SK-N-SH (cell line): ENCODE measurements at regions not wholly inside any gene's neighbourhood (a gene's known extent, or its start where the extent isn't known, plus 50 kb on each side); places are given as distances from the start of the nearest gene placed in this dataset.

Source experiments
- CTCF ChIA-PET: fragments of 300-600, 350-600 bp; formaldehyde crosslinking; extraction: SDS; loops from one replicate; lab custom pipeline; 2021; lab: Yijun Ruan, JAX
- POLR2A ChIA-PET: fragments of 350-600 bp; sonication (Branson Sonifier 250); formaldehyde crosslinking; extraction: SDS; loops from one replicate; lab custom pipeline; 2020; ENCODE audit warnings: antibody characterized with exemption, inconsistent platforms; lab: Yijun Ruan, JAX
- DNase-seq: peaks from one replicate; pipeline ENCODE4 v3.0.0; 2012
- H2AFZ ChIP-seq: fragments of 200-600 bp; sonication (generic); 2 replicates; pipeline ENCODE4 v1.8.1; 2016; ENCODE audit warnings: antibody characterized with exemption, mild to moderate bottlenecking, low read depth
- H3F3A ChIP-seq: fragments of 200-600 bp; sonication (generic); replicated peaks from 2 replicates; pipeline ENCODE3; 2016; ENCODE audit warnings: antibody characterized with exemption, mild to moderate bottlenecking; ENCODE audit not compliant: insufficient read depth
- H3K27ac ChIP-seq, 2 experiments: fragments of 200-500 bp in 1 of 2; fragments of 200-600 bp in 1 of 2; sonication (Bioruptor generic) in 1 of 2; sonication (generic), shearing (Covaris generic) in 1 of 2; 2 replicates each; pipeline versions ENCODE4 v1.5.1 to v1.6.1; 2014 to 2016; ENCODE audit warnings: low read depth in 2 of 2, inconsistent platforms in 1 of 2, low read length in 1 of 2, mild to moderate bottlenecking in 1 of 2, mixed read lengths in 1 of 2
- H3K27me3 ChIP-seq: fragments of 200-600 bp; sonication (generic), shearing (Covaris generic); 2 replicates; pipeline ENCODE4 v1.6.1; 2016; ENCODE audit warnings: mixed run types; ENCODE audit not compliant: insufficient read depth
- H3K36me3 ChIP-seq, 2 experiments: fragments of 200-500 bp in 1 of 2; fragments of 200-600 bp in 1 of 2; sonication (Bioruptor generic) in 1 of 2; sonication (generic) in 1 of 2; replicated peaks in 1 of 2; 2 replicates each; pipeline versions ENCODE3 to v1.5.1; 2014 to 2016; ENCODE audit warnings: low read length in 1 of 2, mild to moderate bottlenecking in 1 of 2; ENCODE audit not compliant: insufficient read depth in 2 of 2, control insufficient read depth in 1 of 2
- H3K4me1 ChIP-seq, 2 experiments: fragments of 200-500 bp in 1 of 2; fragments of 200-600 bp in 1 of 2; sonication (Bioruptor generic) in 1 of 2; sonication (generic), shearing (Covaris generic) in 1 of 2; 2 replicates each; pipeline versions ENCODE4 v1.5.1 to v1.6.1; 2014 to 2016; ENCODE audit warnings: low read depth in 1 of 2, low read length in 1 of 2, mixed run types in 1 of 2; ENCODE audit not compliant: insufficient read depth in 2 of 2, control insufficient read depth in 1 of 2
- H3K4me2 ChIP-seq: fragments of 200-600 bp; sonication (generic), shearing (Covaris generic); 2 replicates; pipeline ENCODE4 v1.6.1; 2017; ENCODE audit warnings: mixed run types
- H3K4me3 ChIP-seq, 2 experiments: fragments of 200-500 bp in 1 of 2; fragments of 200-600 bp in 1 of 2; sonication (Bioruptor generic) in 1 of 2; sonication (generic), shearing (Covaris generic) in 1 of 2; 2 replicates each; pipeline versions ENCODE4 v1.5.1 to v1.8.1; 2014 to 2016; ENCODE audit warnings: low read depth in 2 of 2, inconsistent platforms in 1 of 2, low read length in 1 of 2, mild to moderate bottlenecking in 1 of 2, mixed read lengths in 1 of 2, moderate library complexity in 1 of 2
- H3K79me2 ChIP-seq: fragments of 200-600 bp; sonication (generic); 2 replicates; pipeline ENCODE4 v1.8.1; 2017; ENCODE audit warnings: mild to moderate bottlenecking; ENCODE audit not compliant: insufficient read depth
- H3K9ac ChIP-seq: fragments of 200-600 bp; sonication (generic); 2 replicates; pipeline ENCODE4 v1.6.1; 2017; ENCODE audit warnings: mixed run types
- H3K9me2 ChIP-seq: fragments of 200-600 bp; sonication (generic); 2 replicates; pipeline ENCODE4 v1.6.1; 2017; ENCODE audit warnings: mixed run types
- H3K9me3 ChIP-seq: fragments of 200-600 bp; sonication (generic); 2 replicates; pipeline ENCODE4 v1.6.1; 2017; ENCODE audit warnings: mixed run types, mild to moderate bottlenecking, moderate library complexity
- H4K20me1 ChIP-seq: fragments of 200-600 bp; sonication (generic); 2 replicates; pipeline ENCODE4 v1.6.1; 2017; ENCODE audit warnings: mild to moderate bottlenecking, mixed run types; ENCODE audit not compliant: insufficient read depth
- EZH2phosphoT487 ChIP-seq: fragments of 200-600 bp; sonication (generic); IDR thresholded peaks from 2 replicates; pipeline ENCODE4 v1.6.1; 2017; ENCODE audit warnings: low read depth, mixed run types, mild to moderate bottlenecking, antibody characterized with exemption, moderate library complexity, borderline replicate concordance
- FOSL2 ChIP-seq: IDR thresholded peaks from 2 replicates; pipeline ENCODE4 v1.4.0; 2012; ENCODE audit warnings: low read depth, mild to moderate bottlenecking, moderate library complexity, borderline replicate concordance
- FOXM1 ChIP-seq: IDR thresholded peaks from 2 replicates; pipeline ENCODE4 v1.4.0; 2012; ENCODE audit warnings: low read depth, mild to moderate bottlenecking
- NRF1 ChIP-seq: IDR thresholded peaks from 2 replicates; pipeline ENCODE4 v1.6.1; 2012; ENCODE audit warnings: low read depth, mild to moderate bottlenecking, low read length
- PBX3 ChIP-seq: IDR thresholded peaks from 2 replicates; pipeline ENCODE4; 2012
- RFX5 ChIP-seq: IDR thresholded peaks from 2 replicates; pipeline ENCODE4 v1.6.1; 2012; ENCODE audit warnings: mild to moderate bottlenecking, improper control_type of control experiment, low read length
- RXRA ChIP-seq: IDR thresholded peaks from 2 replicates; pipeline ENCODE4 v1.4.0; 2012; ENCODE audit warnings: low read depth, mild to moderate bottlenecking, borderline replicate concordance
- SMC3 ChIP-seq: IDR thresholded peaks from 2 replicates; pipeline ENCODE4 v1.6.1; 2012; ENCODE audit warnings: low read depth, low read length, improper control_type of control experiment
- TCF12 ChIP-seq: IDR thresholded peaks from 2 replicates; pipeline ENCODE4 v1.4.0; 2012
- ZBTB33 ChIP-seq: IDR thresholded peaks from 2 replicates; pipeline ENCODE4 v1.4.0; 2012; ENCODE audit warnings: low read depth, borderline replicate concordance
- WGBS: methylation state at CpG from one replicate; pipeline ENCODE4 v1.1.6; 2017; ENCODE audit warnings: low lambda C conversion rate; 5-methylcytosine and 5-hydroxymethylcytosine counted together
- TF ChIP-seq, protein P1 (sequence below): fragments of 200-600 bp; sonication (generic); IDR thresholded peaks from 2 replicates; pipeline ENCODE4 v1.6.1; 2017; ENCODE audit warnings: antibody characterized with exemption, mild to moderate bottlenecking, moderate library complexity
- TF ChIP-seq, protein P2 (sequence below): IDR thresholded peaks from 2 replicates; pipeline ENCODE4 v1.4.0; 2012; ENCODE audit warnings: low read depth, borderline replicate concordance

- Histone ChIP-seq H3K79me2 (no peaks in the 10 kb centered on the region), H3K9ac (no peak overlapping the region)
These were observed 126.6 kb upstream of the PARD3 start for GRCh38 chr10:34941471-34942357.

More at GRCh38 chr10:34941471-34942357, 126.6 kb upstream of the PARD3 start:
- Histone ChIP-seq H3K4me1 (no peaks in the 10 kb centered on the region), H2AFZ (no peak overlapping the region), H3K27ac (no peak overlapping the region), H3K9me3 (no peaks in the 10 kb centered on the region), H3K4me3 (no peak overlapping the region), H3K27me3 (no peaks in the 10 kb centered on the region), H4K20me1 (no peaks in the 10 kb centered on the region), H3F3A (peaks cover 3% of the 10 kb centered on the region), H3K4me2 (no peak overlapping the region), H3K36me3 (no peaks in the 10 kb centered on the region), H3K9me2 (no peaks in the 10 kb centered on the region)
- CTCF ChIA-PET = interaction anchor here (1.0 kb wide), 1 partner anchor 128 kb away, joined by 3 read pairs; no protein-coding TSS in a partner anchor
- WGBS = 91% methylated on average over 11 of the region's 14 CpGs
- POLR2A ChIA-PET = no interaction called here
- TF ChIP-seq ZBTB33 (no peak), PBX3 (no peak), FOXM1 (no peak), NRF1 (no peak), EZH2phosphoT487 (no peak), FOSL2 (no peak), TCF12 (no peak), SMC3 (no peak), RFX5 (no peak), RXRA (no peak)
- TF ChIP-seq, protein P1, sequence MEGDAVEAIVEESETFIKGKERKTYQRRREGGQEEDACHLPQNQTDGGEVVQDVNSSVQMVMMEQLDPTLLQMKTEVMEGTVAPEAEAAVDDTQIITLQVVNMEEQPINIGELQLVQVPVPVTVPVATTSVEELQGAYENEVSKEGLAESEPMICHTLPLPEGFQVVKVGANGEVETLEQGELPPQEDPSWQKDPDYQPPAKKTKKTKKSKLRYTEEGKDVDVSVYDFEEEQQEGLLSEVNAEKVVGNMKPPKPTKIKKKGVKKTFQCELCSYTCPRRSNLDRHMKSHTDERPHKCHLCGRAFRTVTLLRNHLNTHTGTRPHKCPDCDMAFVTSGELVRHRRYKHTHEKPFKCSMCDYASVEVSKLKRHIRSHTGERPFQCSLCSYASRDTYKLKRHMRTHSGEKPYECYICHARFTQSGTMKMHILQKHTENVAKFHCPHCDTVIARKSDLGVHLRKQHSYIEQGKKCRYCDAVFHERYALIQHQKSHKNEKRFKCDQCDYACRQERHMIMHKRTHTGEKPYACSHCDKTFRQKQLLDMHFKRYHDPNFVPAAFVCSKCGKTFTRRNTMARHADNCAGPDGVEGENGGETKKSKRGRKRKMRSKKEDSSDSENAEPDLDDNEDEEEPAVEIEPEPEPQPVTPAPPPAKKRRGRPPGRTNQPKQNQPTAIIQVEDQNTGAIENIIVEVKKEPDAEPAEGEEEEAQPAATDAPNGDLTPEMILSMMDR = no peak
- TF ChIP-seq, protein P2, sequence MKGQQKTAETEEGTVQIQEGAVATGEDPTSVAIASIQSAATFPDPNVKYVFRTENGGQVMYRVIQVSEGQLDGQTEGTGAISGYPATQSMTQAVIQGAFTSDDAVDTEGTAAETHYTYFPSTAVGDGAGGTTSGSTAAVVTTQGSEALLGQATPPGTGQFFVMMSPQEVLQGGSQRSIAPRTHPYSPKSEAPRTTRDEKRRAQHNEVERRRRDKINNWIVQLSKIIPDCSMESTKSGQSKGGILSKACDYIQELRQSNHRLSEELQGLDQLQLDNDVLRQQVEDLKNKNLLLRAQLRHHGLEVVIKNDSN = no peak
- DNase-seq = no peak
